ENCODE measurements at regions not wholly inside any gene's neighbourhood (a gene's known extent, or its start where the extent isn't known, plus 50 kb on each side); places are given as distances from the start of the nearest gene placed in this dataset.

DNA sequence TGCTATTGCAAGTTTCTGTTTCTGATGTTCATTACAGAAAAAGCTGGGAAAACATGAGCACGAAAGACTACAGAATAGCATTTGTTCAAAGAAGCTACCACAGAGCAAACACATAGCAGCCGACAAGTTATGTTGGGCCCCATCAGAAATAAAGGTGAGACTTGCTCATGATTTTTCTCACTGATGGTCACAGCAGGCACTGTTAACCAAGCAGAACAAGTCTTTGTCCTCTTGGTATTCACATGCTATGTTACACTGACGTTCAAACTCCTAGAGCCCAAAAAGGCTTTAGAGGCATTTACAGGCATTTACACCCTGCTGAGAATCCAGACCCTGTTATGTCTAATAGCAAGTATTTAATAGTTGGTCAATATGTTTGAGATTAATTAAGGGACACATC lies 235.0 kb upstream of the HNMT start:
- Histone ChIP-seq H3K27me3 (ENCODE audit: insufficient read depth, low read length) (no peaks in the 10 kb centered on the region), H3K9ac (ENCODE audit: low read depth, low read length) (no peak overlapping the region), H3K4me1 (ENCODE audit: insufficient read depth, low read length) (peaks cover 13% of the 10 kb centered on the region; the same call in 1 of the 2 replicates), H3K27ac (ENCODE audit: low read length) (no peak overlapping the region), H3K36me3 (ENCODE audit: insufficient read depth, low read depth, low read length) (no peaks in the 10 kb centered on the region), H3K4me3 (ENCODE audit: low read length) (no peak overlapping the region), H3K9me3 (ENCODE audit: insufficient read depth, low read depth, low read length) (peaks cover 9% of the 10 kb centered on the region; the same call in 1 of the 2 replicates)

DNA sequence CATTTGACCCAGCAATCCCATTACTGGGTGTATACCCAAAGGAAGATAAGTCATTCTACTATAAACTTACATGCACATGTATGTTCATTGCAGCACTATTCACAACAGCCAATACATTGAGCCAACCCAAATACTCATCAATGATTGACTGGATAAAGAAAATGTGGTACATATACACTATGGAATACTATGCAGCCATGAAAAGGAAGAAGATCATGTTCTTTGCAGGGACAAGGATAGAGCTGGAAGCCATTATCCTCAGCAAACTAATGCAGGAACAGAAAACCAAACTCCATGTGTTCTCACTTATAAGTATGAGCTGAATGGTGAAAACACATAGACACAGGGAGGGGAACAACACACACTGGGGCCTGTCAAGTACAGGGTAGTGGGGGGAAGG lies 226.7 kb upstream of the HNMT start:
- H3K4me3 ChIP-seq (ENCODE audit: low read length), result no peak overlapping the region
- peaks cover 1% of the 10 kb centered on the region; the same call in 1 of the 2 replicates for H3K4me1 ChIP-seq (ENCODE audit: insufficient read depth, low read length)
- H3K27me3 ChIP-seq (ENCODE audit: insufficient read depth, low read length), result no peaks in the 10 kb centered on the region
- no peak overlapping the region for H3K9ac ChIP-seq (ENCODE audit: low read depth, low read length)
- H3K36me3 ChIP-seq (ENCODE audit: insufficient read depth, low read depth, low read length), result no peaks in the 10 kb centered on the region
- peaks cover 1% of the 10 kb centered on the region; the same call in 1 of the 2 replicates for H3K9me3 ChIP-seq (ENCODE audit: insufficient read depth, low read depth, low read length)
- H3K27ac ChIP-seq (ENCODE audit: low read length), result no peak overlapping the region

DNA sequence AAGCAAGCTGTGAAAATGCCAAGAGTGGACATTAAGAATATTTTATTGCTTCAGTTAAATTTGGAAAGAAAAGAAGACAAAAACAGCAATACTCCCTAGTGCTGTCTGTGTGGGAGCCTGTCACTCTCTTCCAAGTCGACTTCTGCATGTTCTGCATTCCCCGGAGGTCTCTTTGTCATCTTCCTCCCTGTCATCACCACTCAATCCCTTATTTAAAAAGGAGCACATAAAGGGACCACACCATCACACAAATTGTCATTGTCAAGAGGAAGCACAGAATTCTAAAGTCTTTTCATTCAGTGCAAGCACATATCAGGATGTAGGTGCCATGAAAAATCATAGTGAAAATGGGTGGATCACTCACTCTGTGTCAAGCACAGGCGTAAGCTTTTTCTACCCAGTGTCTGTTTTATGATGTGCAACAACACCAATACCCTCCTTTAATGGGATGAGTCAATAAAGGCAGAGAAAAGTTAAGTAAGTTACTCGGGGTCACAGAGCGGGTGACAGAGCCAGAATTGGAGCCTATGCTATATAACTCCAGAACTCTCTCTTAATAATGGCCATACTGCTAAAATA lies 222.4 kb upstream of the HNMT start:
- Histone ChIP-seq H3K9ac (ENCODE audit: low read depth, low read length) (no peak overlapping the region), H3K9me3 (ENCODE audit: insufficient read depth, low read depth, low read length) (no peaks in the 10 kb centered on the region), H3K36me3 (ENCODE audit: insufficient read depth, low read depth, low read length) (no peaks in the 10 kb centered on the region), H3K27me3 (ENCODE audit: insufficient read depth, low read length) (no peaks in the 10 kb centered on the region), H3K27ac (ENCODE audit: low read length) (no peak overlapping the region), H3K4me1 (ENCODE audit: insufficient read depth, low read length) (peaks cover 19% of the 10 kb centered on the region), H3K4me3 (ENCODE audit: low read length) (no peak overlapping the region)

DNA sequence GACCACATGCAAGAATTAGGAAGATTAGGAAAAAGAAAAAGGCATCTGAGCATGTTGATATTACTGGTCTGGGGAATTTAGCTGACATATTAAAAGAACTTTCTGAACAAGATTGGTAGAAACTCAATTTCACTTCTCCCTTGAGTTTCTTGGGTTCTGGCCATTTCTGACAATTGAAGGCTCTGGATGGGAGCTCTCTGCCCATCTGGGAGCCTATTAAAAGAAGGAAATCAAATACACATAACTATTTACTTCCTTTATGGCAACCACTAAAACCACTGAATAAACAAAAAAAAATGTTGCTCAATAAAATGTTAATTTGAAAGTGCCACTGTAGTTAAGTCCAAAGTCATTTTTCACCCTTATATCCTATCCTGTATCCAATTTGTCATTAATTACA lies 216.8 kb upstream of the HNMT start:
- Histone ChIP-seq H3K4me1 (ENCODE audit: insufficient read depth, low read length) (peaks cover 18% of the 10 kb centered on the region), H3K4me3 (ENCODE audit: low read length) (no peak overlapping the region), H3K9me3 (ENCODE audit: insufficient read depth, low read depth, low read length) (no peaks in the 10 kb centered on the region), H3K27me3 (ENCODE audit: insufficient read depth, low read length) (no peaks in the 10 kb centered on the region), H3K9ac (ENCODE audit: low read depth, low read length) (no peak overlapping the region), H3K36me3 (ENCODE audit: insufficient read depth, low read depth, low read length) (no peaks in the 10 kb centered on the region), H3K27ac (ENCODE audit: low read length) (no peak overlapping the region)

DNA sequence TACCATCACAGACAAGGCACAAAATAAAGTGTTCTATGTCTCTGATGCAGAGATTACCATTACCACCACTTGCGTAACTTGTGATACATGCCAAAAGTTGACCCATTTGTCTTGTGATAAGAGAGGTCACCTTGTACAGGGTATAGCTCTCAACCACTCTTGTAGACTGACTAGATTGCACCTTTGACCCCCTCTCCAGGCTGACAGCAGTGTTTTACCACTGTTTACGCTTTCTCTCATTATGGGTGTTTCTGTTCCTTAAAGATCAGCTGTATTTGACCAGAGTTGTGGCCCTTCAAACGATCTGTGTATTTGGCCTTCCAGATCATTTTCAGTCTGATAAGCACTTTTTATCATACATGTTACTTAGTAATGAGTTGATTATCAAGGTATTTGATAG lies 215.7 kb upstream of the HNMT start:
- Histone ChIP-seq H3K27ac (ENCODE audit: low read length) (no peak overlapping the region), H3K27me3 (ENCODE audit: insufficient read depth, low read length) (no peaks in the 10 kb centered on the region), H3K4me1 (ENCODE audit: insufficient read depth, low read length) (peaks cover 13% of the 10 kb centered on the region)

DNA sequence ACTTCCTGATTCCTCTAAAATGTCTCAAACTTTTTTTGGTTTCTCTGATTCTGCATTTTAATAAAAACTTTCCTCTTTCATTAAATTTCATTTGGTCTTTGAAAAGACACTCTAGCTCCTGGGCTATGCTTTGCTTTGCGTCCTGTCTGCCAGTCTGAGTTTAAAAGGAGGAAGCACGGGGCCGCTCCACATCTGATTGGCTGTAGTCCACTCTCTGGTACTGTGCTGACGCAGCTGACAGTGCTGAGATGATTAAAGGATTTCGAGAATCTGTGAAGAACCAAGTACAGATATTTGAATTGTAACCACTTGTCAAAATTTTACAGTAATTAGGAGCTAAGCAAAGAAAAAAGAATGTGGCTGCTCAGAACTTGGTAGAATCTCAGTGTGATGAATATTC lies 199.6 kb upstream of the HNMT start:
- no peaks in the 10 kb centered on the region for H3K27me3 ChIP-seq (ENCODE audit: insufficient read depth, low read length)
- no peak overlapping the region for H3K4me3 ChIP-seq (ENCODE audit: low read length)
- H3K4me1 ChIP-seq (ENCODE audit: insufficient read depth, low read length), result peaks cover 4% of the 10 kb centered on the region; the same call in 1 of the 2 replicates
- H3K9ac ChIP-seq (ENCODE audit: low read depth, low read length), result no peak overlapping the region
- peaks cover 7% of the 10 kb centered on the region; the same call in 1 of the 2 replicates for H3K9me3 ChIP-seq (ENCODE audit: insufficient read depth, low read depth, low read length)
- H3K27ac ChIP-seq (ENCODE audit: low read length), result no peak overlapping the region
- H3K36me3 ChIP-seq (ENCODE audit: insufficient read depth, low read depth, low read length), result no peaks in the 10 kb centered on the region

More for the DNA sequence above, 215.7 kb upstream of the HNMT start:
- no peaks in the 10 kb centered on the region for H3K9me3 ChIP-seq (ENCODE audit: insufficient read depth, low read depth, low read length)
- no peaks in the 10 kb centered on the region for H3K36me3 ChIP-seq (ENCODE audit: insufficient read depth, low read depth, low read length)
- H3K4me3 ChIP-seq (ENCODE audit: low read length), result no peak overlapping the region
- no peak overlapping the region for H3K9ac ChIP-seq (ENCODE audit: low read depth, low read length)

DNA sequence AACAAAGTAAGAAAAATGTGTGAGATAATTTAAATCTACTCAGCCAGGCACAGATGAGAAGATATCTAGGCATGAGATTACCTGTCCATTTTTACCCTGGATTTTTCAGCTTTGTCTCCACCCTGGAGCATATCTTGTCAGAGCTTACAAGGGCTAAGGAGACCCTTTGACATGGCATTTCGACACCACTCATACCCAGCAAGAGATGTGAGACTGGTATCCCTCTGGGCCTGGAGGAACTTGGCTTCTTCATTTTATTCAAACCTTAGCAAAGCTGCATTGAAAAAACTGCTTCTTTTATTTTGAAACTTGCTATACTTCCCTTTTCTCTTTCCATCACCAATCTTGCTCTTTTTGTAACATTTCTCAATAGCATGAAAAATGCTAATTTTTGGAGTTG lies 194.9 kb upstream of the HNMT start:
- 0 out of 2 replicates have a peak, but pooled peaks cover 7% of the 10 kb centered on the region for H3K9me3 ChIP-seq (ENCODE audit: insufficient read depth, low read depth, low read length)
- H3K27ac ChIP-seq (ENCODE audit: low read length), result no peak overlapping the region
- no peaks in the 10 kb centered on the region for H3K27me3 ChIP-seq (ENCODE audit: insufficient read depth, low read length)
- H3K4me3 ChIP-seq (ENCODE audit: low read length), result no peak overlapping the region
- H3K36me3 ChIP-seq (ENCODE audit: insufficient read depth, low read depth, low read length), result no peaks in the 10 kb centered on the region
- H3K9ac ChIP-seq (ENCODE audit: low read depth, low read length), result no peak overlapping the region
- peaks cover 7% of the 10 kb centered on the region; the same call in 1 of the 2 replicates for H3K4me1 ChIP-seq (ENCODE audit: insufficient read depth, low read length)

DNA sequence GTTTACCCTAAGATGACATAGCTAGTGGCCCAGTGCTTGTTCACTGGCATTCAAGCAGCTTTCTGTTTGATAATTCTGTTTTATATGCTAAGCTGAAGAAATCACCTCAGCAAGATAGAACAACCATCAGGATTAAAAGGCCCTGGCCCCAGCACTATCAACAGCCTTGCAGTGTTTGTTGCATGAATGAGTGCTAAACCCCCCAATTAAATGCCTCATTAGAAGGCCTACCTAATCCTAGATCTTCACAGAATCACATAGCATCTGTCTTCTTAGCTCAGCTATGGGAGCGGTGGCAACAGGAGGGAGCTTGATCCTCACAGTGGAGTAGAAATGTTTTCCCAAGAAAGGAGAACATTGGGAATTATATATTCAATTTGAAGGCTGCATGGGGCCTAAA lies 194.1 kb upstream of the HNMT start:
- Histone ChIP-seq H3K27ac (ENCODE audit: low read length) (no peak overlapping the region), H3K27me3 (ENCODE audit: insufficient read depth, low read length) (no peaks in the 10 kb centered on the region), H3K9ac (ENCODE audit: low read depth, low read length) (no peak overlapping the region), H3K4me1 (ENCODE audit: insufficient read depth, low read length) (peaks cover 7% of the 10 kb centered on the region; the same call in 1 of the 2 replicates), H3K9me3 (ENCODE audit: insufficient read depth, low read depth, low read length) (0 out of 2 replicates have a peak, but pooled peaks cover 7% of the 10 kb centered on the region), H3K4me3 (ENCODE audit: low read length) (no peak overlapping the region), H3K36me3 (ENCODE audit: insufficient read depth, low read depth, low read length) (no peaks in the 10 kb centered on the region)

DNA sequence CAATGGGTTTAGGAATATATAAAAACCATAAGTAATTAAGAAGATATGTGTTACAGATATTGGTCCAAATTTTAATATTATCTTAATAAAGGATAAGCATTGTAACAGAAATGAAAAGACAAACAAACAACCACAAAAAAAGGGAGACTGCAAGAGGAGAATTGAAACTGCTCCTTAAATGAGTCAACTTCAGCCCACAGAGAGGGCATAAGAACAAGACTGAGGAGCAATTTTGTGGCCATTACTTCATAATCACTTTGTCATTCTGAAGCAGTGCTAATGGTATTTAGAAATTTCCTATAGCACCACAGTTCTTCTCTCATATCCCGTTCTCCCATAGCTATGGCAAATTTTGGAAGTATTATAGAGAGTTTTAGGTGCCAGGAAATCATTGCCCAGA lies 193.2 kb upstream of the HNMT start:
- Histone ChIP-seq H3K27ac (ENCODE audit: low read length) (no peak overlapping the region), H3K36me3 (ENCODE audit: insufficient read depth, low read depth, low read length) (no peaks in the 10 kb centered on the region), H3K9me3 (ENCODE audit: insufficient read depth, low read depth, low read length) (0 out of 2 replicates have a peak, but pooled peaks cover 7% of the 10 kb centered on the region)

DNA sequence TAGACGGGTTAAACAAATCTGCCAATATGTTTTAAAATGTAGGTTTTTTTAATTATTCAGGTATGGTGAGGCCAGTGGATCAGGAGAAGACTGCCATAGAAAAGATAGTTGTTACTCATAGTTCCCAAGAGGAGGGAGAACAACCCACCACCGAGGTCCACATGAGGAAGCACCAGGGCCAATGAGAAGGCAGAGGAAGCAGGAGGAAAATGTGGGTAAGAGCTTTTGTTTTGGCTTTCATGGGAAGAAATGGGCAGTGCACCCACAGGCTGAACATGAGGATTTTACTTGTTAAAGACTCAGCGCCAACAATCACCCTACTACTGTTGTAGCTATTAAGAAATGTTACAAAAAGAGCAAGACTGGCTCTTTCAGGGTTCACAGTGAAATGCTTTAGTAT lies 191.8 kb upstream of the HNMT start:
- Histone ChIP-seq H3K9ac (ENCODE audit: low read depth, low read length) (no peak overlapping the region), H3K36me3 (ENCODE audit: insufficient read depth, low read depth, low read length) (no peaks in the 10 kb centered on the region), H3K9me3 (ENCODE audit: insufficient read depth, low read depth, low read length) (0 out of 2 replicates have a peak, but pooled peaks cover 7% of the 10 kb centered on the region), H3K4me1 (ENCODE audit: insufficient read depth, low read length) (peaks cover 11% of the 10 kb centered on the region; the same call in 1 of the 2 replicates), H3K27me3 (ENCODE audit: insufficient read depth, low read length) (no peaks in the 10 kb centered on the region), H3K4me3 (ENCODE audit: low read length) (no peak overlapping the region), H3K27ac (ENCODE audit: low read length) (no peak overlapping the region)

More for the DNA sequence above, 193.2 kb upstream of the HNMT start:
- Histone ChIP-seq H3K27me3 (ENCODE audit: insufficient read depth, low read length) (no peaks in the 10 kb centered on the region), H3K4me1 (ENCODE audit: insufficient read depth, low read length) (peaks cover 11% of the 10 kb centered on the region; the same call in 1 of the 2 replicates), H3K9ac (ENCODE audit: low read depth, low read length) (no peak overlapping the region), H3K4me3 (ENCODE audit: low read length) (no peak overlapping the region)

DNA sequence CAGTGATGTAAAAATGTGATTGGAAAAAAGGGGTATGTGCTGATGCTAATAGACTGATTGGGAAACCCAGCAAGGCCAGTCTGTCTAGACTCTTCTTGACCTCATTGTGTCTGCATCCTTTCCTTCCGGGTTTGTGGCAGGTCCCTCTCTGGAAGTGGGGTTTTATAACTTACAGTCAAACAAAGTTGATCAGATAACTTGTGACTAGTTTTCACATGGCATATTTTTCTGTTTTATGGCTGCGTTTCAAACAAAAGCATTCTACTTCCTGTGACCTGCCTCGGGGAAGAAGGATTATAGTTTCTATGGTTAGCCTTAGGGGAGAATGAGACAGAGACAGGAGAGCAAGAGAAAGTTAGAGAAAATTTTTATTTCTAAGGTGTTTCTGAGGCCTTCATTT lies 188.7 kb upstream of the HNMT start:
- Histone ChIP-seq H3K36me3 (ENCODE audit: insufficient read depth, low read depth, low read length) (no peaks in the 10 kb centered on the region), H3K4me1 (ENCODE audit: insufficient read depth, low read length) (peaks cover 3% of the 10 kb centered on the region; the same call in 1 of the 2 replicates), H3K27ac (ENCODE audit: low read length) (no peak overlapping the region), H3K27me3 (ENCODE audit: insufficient read depth, low read length) (no peaks in the 10 kb centered on the region), H3K4me3 (ENCODE audit: low read length) (no peak overlapping the region), H3K9me3 (ENCODE audit: insufficient read depth, low read depth, low read length) (no peaks in the 10 kb centered on the region), H3K9ac (ENCODE audit: low read depth, low read length) (no peak overlapping the region)

DNA sequence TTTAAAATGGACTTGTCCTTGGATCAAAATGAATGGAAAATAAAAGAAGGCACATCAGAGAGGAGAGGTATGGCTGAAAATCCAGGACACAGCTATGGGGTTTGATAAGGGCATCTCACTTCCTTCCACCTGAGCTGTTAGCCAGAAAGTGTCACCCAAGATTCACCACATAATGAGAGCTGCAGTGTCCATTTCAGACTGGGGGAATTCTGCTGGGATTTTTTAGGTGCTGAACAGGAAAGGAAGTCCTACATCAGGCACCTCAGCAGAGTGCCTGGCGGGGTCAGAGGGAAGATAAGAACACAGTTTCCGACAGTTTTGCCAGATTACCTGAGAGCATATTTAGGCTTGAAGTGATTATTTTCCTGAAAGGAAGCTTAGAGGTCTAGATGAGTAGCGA lies 187.6 kb upstream of the HNMT start:
- H3K9me3 ChIP-seq (ENCODE audit: insufficient read depth, low read depth, low read length), result no peaks in the 10 kb centered on the region
- H3K27me3 ChIP-seq (ENCODE audit: insufficient read depth, low read length), result no peaks in the 10 kb centered on the region
- peaks cover 3% of the 10 kb centered on the region; the same call in 1 of the 2 replicates for H3K4me1 ChIP-seq (ENCODE audit: insufficient read depth, low read length)
- H3K36me3 ChIP-seq (ENCODE audit: insufficient read depth, low read depth, low read length), result no peaks in the 10 kb centered on the region
- H3K27ac ChIP-seq (ENCODE audit: low read length), result no peak overlapping the region
- H3K4me3 ChIP-seq (ENCODE audit: low read length), result no peak overlapping the region
- H3K9ac ChIP-seq (ENCODE audit: low read depth, low read length), result no peak overlapping the region

Data from iPS-20b (cell line).